ENCODE measurements at regions not wholly inside any gene's neighbourhood (a gene's known extent, or its start where the extent isn't known, plus 50 kb on each side); places are given as distances from the start of the nearest gene placed in this dataset.
"Not testable (repeated sequence)": the region's sequence is repeated elsewhere in the genome, so short reads cannot be mapped to it uniquely, and the experiment has no call there.

DNA sequence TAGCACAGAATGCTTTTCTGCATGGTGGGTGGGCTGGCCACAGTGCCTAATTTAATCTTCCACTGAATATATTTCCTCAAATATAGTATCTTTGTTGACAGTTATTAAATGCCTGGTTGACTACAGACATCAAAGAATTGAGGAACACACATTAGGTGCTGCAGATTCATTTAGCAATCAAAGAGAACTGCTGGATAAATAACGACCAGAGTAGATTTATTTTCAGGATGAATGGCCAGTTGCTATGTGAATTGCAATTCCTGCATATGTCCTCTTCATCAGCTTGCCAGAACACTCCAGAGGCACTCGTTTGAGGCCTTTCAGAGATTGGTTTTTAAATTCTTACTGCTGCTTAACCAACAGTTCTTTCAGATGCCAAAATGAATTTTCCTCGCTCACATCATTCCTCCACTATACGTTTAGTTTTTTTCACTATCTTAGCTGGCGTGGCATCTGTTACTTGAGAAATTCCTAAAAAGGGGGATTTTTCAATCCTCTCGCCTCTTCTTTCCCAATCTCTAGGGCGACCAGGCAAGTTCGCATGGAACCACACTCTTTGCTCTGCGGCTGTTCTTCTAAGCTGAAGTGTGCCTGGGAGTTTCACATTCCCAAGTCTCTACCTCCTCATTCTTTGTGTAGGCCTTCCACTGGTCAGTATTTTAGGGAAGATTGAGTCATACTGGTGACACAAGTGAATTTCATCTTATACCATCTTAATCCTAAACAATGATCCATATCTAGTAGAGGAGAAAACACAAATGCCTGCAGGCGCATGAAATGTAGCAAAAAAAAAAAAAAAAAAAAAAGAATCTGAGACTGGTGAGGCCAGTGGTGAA, 237.1 kb upstream of the NMUR2 start:
- TF ChIP-seq POLR2A (IDR thresholded peaks at IDR 0.05) = no peak
- TF ChIP-seq, protein P1, sequence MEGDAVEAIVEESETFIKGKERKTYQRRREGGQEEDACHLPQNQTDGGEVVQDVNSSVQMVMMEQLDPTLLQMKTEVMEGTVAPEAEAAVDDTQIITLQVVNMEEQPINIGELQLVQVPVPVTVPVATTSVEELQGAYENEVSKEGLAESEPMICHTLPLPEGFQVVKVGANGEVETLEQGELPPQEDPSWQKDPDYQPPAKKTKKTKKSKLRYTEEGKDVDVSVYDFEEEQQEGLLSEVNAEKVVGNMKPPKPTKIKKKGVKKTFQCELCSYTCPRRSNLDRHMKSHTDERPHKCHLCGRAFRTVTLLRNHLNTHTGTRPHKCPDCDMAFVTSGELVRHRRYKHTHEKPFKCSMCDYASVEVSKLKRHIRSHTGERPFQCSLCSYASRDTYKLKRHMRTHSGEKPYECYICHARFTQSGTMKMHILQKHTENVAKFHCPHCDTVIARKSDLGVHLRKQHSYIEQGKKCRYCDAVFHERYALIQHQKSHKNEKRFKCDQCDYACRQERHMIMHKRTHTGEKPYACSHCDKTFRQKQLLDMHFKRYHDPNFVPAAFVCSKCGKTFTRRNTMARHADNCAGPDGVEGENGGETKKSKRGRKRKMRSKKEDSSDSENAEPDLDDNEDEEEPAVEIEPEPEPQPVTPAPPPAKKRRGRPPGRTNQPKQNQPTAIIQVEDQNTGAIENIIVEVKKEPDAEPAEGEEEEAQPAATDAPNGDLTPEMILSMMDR (IDR thresholded peaks at IDR 0.05) = no peak
- WGBS, 2 donors = 85 to 89% methylated on average over 10 of the region's 10 CpGs
- intact Hi-C loops (cut with DNase I; ENCODE audit: low total_unique reads) = no loop called here
- no peak overlapping the region for H3K4me3 ChIP-seq (ENCODE audit: low read depth, poor library complexity, severe bottlenecking)
- DNase-seq (ENCODE audit: low spot score in 2 of 2) = no peak

DNA sequence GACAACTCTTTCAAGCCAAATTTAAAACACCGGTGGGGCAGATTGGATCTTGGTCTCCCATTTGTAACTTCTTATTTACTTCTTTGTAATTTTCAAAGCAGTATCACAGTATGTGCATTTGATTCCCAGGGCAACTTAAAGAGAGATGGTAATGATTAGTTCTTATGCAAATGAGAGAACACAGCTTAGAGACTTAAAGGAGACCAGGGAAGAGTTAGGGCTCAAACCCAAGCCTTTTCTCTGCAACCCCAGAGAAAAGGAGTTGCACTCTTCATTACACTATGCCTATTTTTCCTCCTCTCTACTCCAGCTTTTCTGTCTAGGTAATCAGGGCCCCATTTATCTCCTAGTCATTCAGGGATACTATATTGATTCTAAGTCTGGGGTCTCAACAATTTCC, 237.8 kb upstream of the NMUR2 start:
- DNase-seq (ENCODE audit: low spot score in 2 of 2) = no peak
- intact Hi-C loops (cut with DNase I; ENCODE audit: low total_unique reads) = no loop called here
- H3K4me3 ChIP-seq (ENCODE audit: low read depth, poor library complexity, severe bottlenecking) = no peak overlapping the region
- TF ChIP-seq, protein P1 (IDR thresholded peaks at IDR 0.05) = no peak
- TF ChIP-seq POLR2A (IDR thresholded peaks at IDR 0.05) = no peak
- 79 to 94% methylated on average over 1 of the region's 1 CpG for WGBS, 2 donors

DNA sequence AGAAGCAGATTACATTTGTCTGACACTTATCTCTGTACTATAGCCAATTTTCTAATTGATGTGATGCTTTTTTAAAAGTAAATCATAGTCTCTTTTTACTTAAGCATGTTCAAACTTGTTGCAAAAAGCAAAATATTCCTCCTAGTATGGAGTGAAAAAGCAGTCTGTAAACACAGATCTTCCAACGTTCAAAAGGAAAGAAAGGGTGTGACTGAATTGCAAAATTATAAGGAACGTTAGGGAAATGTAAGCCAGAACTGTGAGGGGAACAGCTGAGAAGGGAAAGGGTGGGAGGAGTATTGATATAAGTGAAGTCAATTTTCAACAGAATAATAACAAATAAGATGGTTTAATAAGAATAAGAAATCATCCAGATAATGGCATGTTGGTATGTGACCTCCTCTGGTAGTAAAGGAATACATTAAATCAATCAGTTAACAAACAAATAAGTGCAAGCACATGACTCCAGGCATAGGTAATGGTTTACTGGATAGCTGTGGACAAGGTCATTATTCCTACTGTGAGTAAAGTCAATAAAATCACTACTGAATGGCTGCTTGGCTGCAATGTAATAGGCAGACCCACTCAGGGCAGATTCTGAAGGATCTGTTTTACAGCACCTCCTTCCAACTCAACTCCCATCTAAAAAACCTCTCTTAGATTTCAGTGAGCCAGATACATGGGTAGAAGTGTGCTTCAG, 239.1 kb upstream of the NMUR2 start:
- DNase-seq (ENCODE audit: low spot score in 2 of 2) = no peak
- TF ChIP-seq POLR2A (IDR thresholded peaks at IDR 0.05) = no peak
- TF ChIP-seq, protein P1 (IDR thresholded peaks at IDR 0.05) = no peak
- H3K4me3 ChIP-seq (ENCODE audit: low read depth, poor library complexity, severe bottlenecking) = no peak overlapping the region
- intact Hi-C loops (cut with DNase I; ENCODE audit: low total_unique reads) = no loop called here
- 17 to 22% methylated on average over 2 of the region's 2 CpGs for WGBS, 2 donors

DNA sequence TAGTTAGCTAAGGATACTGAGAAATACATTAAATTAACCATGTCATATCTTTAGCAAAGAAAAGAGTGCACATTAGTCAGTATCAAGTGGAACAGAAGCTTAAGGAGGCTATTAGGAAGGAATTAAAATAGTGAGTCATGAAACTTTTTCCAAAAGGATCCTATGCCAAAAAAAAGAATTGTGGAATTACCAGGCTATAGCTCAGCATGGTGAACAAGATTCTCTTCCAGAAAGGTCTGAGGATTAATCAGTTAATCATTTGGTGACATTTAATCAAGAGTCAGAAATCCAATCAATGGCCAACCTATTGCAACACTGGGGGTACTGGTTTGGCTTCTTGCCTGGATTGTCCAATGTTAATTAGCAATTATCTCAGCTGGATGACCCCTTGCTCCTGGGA, 244.5 kb upstream of the NMUR2 start:
- TF ChIP-seq, protein P1 (IDR thresholded peaks at IDR 0.05) = no peak
- TF ChIP-seq POLR2A (IDR thresholded peaks at IDR 0.05) = no peak

DNA sequence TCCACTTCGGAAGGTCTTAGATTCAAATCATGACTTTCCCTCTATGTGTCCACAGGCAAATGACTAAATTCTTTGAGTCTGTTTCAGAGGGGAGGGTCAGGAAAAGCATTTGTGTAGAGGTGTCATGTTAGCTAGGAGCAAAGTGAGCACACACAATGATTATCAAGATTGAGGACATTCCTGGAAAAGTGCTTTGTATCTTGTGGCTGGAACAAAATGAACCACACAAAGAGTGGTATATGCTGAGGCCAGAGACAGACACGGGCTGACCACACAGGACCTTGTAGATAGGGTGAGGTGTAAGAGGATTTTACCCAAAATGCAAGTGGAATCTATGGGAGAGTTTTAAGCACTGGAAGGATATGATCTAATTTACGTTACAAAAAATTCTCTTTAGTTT, 245.3 kb upstream of the NMUR2 start:
- no peak for TF ChIP-seq POLR2A (IDR thresholded peaks at IDR 0.05)
- TF ChIP-seq, protein P1 (IDR thresholded peaks at IDR 0.05) = no peak
- intact Hi-C loops (cut with DNase I; ENCODE audit: low total_unique reads) = no loop called here
- WGBS, 2 donors = 66 to 78% methylated on average over 3 of the region's 3 CpGs

More for the DNA sequence above, 244.5 kb upstream of the NMUR2 start:
- H3K4me3 ChIP-seq (ENCODE audit: low read depth, poor library complexity, severe bottlenecking) = no peak overlapping the region
- no peak for DNase-seq (ENCODE audit: low spot score in 2 of 2)
- intact Hi-C loops (cut with DNase I; ENCODE audit: low total_unique reads) = no loop called here

DNA sequence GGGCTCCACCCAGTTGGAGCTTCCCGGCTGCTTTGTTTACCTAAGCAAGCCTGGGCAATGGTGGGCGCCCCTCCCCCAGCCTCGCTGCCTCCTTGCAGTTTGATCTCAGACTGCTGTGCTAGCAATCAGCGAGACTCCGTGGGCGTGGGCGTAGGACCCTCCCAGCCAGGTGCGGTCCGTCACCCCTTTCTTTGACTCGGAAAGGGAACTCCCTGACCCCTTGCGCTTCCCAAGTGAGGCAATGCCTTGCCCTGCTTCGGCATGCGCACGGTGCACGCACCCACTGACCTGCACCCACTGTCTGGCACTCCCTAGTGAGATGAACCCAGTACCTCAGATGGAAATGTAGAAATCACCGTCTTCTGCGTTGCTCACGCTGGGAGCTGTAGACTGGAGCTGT, 254.4 kb upstream of the NMUR2 start:
- H3K4me3 ChIP-seq (ENCODE audit: low read depth, poor library complexity, severe bottlenecking); intact Hi-C loops (cut with DNase I; ENCODE audit: low total_unique reads); DNase-seq (ENCODE audit: low spot score in 2 of 2): not testable (repeated sequence)
- 62 to 78% methylated on average over 14 to 16 of the region's 18 CpGs for WGBS, 2 donors

More for the DNA sequence above, 245.3 kb upstream of the NMUR2 start:
- H3K4me3 ChIP-seq (ENCODE audit: low read depth, poor library complexity, severe bottlenecking) = no peak overlapping the region
- DNase-seq (ENCODE audit: low spot score in 2 of 2) = no peak

Data from lower leg skin (tissue), 4 donors.